Keratinocyte (primary cell): ENCODE measurements at regions not wholly inside any gene's neighbourhood (a gene's known extent, or its start where the extent isn't known, plus 50 kb on each side); places are given as distances from the start of the nearest gene placed in this dataset.

Source experiments
- EZH2 ChIP-seq: IDR thresholded peaks from one replicate; pipeline ENCODE4 v1.6.1; 2012; ENCODE audit warnings: inconsistent platforms, mild to moderate bottlenecking, low read length, moderate library complexity
- TF ChIP-seq, protein P1 (sequence below), 3 experiments: IDR thresholded peaks in 1 of 3; conservative IDR thresholded peaks in 1 of 3; optimal IDR thresholded peaks in 1 of 3; 2 replicates in 2 of 3; 3 replicates in 1 of 3; pipeline versions ENCODE3 to v1.5.1; 2011; ENCODE audit warnings: low read length in 3 of 3, mild to moderate bottlenecking in 3 of 3, moderate library complexity in 2 of 3, control low read depth in 1 of 3, inconsistent platforms in 1 of 3; ENCODE audit not compliant: insufficient read depth in 2 of 3; ENCODE audit errors: extremely low read depth in 1 of 3

DNA sequence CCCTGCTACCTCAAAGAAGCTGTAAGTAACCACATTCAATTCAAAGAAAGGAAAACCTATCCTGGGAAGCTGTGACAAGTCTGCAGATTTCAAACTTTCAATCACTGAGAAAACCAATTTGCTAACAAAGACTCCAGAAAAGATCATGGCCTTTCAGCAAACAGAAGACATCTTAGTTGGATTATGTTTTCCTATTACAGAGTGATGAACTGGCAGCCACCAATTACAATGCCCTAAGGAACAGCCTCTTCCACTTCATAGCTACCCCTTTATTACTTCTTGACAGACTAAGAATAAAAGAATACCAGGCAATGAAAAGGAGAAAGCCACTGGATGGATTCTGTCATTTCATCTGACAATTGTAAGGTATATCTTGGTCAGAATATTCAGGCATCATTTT lies 128.2 kb upstream of the RASEF start:
- no peak for TF ChIP-seq EZH2
- TF ChIP-seq, protein P1, sequence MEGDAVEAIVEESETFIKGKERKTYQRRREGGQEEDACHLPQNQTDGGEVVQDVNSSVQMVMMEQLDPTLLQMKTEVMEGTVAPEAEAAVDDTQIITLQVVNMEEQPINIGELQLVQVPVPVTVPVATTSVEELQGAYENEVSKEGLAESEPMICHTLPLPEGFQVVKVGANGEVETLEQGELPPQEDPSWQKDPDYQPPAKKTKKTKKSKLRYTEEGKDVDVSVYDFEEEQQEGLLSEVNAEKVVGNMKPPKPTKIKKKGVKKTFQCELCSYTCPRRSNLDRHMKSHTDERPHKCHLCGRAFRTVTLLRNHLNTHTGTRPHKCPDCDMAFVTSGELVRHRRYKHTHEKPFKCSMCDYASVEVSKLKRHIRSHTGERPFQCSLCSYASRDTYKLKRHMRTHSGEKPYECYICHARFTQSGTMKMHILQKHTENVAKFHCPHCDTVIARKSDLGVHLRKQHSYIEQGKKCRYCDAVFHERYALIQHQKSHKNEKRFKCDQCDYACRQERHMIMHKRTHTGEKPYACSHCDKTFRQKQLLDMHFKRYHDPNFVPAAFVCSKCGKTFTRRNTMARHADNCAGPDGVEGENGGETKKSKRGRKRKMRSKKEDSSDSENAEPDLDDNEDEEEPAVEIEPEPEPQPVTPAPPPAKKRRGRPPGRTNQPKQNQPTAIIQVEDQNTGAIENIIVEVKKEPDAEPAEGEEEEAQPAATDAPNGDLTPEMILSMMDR (optimal IDR thresholded peaks at IDR 0.05 in 1 of 3, IDR thresholded peaks at IDR 0.05 in 1 of 3, conservative IDR thresholded peaks at IDR 0.05 in 1 of 3; ENCODE audit: extremely low read depth in 1 of 3, insufficient read depth in 2 of 3, low read length in 3 of 3), result no peak
